OCI-LY3 (cell line): ENCODE measurements at regions not wholly inside any gene's neighbourhood (a gene's known extent, or its start where the extent isn't known, plus 50 kb on each side); places are given as distances from the start of the nearest gene placed in this dataset.

Source experiments
- CTCF ChIP-seq: fragments of 200-600, 300-600 bp; sonication (generic); IDR thresholded peaks from 2 replicates; pipeline ENCODE4 v1.5.1; 2014; ENCODE audit warnings: antibody characterized with exemption, low read length, low read depth
- EZH2phosphoT487 ChIP-seq: fragments of 200-600 bp; shearing (Covaris generic); IDR thresholded peaks from 2 replicates; pipeline ENCODE4 v1.6.1; 2018; ENCODE audit warnings: antibody characterized with exemption, mixed run types, low read depth

- TF ChIP-seq CTCF (no peak), EZH2phosphoT487 (no peak)
Measured at GRCh38 chr6:6714953-6715352, 126.4 kb downstream of the LY86 start.
